ENCODE measurements at regions not wholly inside any gene's neighbourhood (a gene's known extent, or its start where the extent isn't known, plus 50 kb on each side); places are given as distances from the start of the nearest gene placed in this dataset.

DNA sequence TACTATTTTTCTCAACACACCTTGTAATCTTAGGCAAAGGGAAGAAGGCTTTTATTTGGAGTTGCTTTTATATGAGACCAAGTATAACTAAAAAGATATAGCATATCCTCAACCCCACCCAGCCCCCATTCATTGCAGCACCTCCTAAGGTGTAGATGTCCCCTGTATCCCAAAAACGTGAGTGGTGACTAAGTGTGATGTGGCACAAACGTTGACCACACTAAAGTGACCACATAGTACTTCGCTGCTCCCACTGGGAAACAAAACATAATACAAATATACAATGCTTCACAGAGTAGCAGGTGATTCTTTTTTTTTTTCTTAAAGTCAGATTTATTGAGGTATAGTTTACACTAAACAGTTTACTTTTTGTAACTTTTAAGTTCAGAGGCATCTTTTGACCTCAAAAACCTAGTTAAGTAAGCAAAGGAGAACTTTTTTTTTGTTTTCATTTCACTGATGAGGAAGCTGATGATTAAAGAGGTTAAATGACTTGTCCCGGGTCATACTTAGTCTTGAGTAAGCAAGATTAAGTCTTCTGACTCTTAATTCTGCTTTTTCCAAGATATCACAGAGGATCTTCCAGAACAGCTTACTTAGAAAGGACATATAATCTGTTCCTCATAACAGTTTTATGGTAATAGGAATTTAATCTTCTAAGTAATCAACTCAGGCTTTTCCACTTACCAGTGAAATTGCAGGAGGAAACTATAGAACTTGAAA, 245.2 kb upstream of the PLEKHG7 start:
- TF ChIP-seq, protein P1, sequence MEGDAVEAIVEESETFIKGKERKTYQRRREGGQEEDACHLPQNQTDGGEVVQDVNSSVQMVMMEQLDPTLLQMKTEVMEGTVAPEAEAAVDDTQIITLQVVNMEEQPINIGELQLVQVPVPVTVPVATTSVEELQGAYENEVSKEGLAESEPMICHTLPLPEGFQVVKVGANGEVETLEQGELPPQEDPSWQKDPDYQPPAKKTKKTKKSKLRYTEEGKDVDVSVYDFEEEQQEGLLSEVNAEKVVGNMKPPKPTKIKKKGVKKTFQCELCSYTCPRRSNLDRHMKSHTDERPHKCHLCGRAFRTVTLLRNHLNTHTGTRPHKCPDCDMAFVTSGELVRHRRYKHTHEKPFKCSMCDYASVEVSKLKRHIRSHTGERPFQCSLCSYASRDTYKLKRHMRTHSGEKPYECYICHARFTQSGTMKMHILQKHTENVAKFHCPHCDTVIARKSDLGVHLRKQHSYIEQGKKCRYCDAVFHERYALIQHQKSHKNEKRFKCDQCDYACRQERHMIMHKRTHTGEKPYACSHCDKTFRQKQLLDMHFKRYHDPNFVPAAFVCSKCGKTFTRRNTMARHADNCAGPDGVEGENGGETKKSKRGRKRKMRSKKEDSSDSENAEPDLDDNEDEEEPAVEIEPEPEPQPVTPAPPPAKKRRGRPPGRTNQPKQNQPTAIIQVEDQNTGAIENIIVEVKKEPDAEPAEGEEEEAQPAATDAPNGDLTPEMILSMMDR (IDR thresholded peaks at IDR 0.05) = no peak
- TF ChIP-seq POLR2A (IDR thresholded peaks at IDR 0.05) = no peak

Data from thyroid gland (tissue), 4 donors.